OCI-LY3 (cell line): ENCODE measurements at regions not wholly inside any gene's neighbourhood (a gene's known extent, or its start where the extent isn't known, plus 50 kb on each side); places are given as distances from the start of the nearest gene placed in this dataset.

Experiments
- EZH2phosphoT487 ChIP-seq: fragments of 200-600 bp; shearing (Covaris generic); IDR thresholded peaks from 2 replicates; pipeline ENCODE4 v1.6.1; 2018; ENCODE audit warnings: antibody characterized with exemption, mixed run types, low read depth
- TF ChIP-seq, protein P1 (sequence below): fragments of 200-600, 300-600 bp; sonication (generic); IDR thresholded peaks from 2 replicates; pipeline ENCODE4 v1.5.1; 2014; ENCODE audit warnings: antibody characterized with exemption, low read length, low read depth

DNA sequence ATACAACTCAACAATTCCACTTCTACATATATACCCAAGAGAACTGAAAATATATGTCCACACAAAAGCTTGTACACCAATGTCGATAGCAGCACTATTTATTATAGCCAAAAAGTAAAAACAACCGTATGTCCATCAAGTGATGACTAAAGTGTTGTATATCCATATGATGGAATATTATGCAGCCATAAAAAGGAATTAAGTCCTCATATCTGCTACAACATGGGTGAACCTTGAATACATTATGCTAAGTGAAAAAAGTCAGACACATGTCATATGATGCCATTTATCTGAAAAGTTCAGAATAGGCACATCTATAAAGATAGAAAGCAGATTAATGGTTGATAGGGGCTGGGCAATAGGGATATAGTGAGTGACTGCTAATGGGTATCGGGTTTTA is 204.5 kb downstream of the KCNRG start:
- TF ChIP-seq, protein P1, sequence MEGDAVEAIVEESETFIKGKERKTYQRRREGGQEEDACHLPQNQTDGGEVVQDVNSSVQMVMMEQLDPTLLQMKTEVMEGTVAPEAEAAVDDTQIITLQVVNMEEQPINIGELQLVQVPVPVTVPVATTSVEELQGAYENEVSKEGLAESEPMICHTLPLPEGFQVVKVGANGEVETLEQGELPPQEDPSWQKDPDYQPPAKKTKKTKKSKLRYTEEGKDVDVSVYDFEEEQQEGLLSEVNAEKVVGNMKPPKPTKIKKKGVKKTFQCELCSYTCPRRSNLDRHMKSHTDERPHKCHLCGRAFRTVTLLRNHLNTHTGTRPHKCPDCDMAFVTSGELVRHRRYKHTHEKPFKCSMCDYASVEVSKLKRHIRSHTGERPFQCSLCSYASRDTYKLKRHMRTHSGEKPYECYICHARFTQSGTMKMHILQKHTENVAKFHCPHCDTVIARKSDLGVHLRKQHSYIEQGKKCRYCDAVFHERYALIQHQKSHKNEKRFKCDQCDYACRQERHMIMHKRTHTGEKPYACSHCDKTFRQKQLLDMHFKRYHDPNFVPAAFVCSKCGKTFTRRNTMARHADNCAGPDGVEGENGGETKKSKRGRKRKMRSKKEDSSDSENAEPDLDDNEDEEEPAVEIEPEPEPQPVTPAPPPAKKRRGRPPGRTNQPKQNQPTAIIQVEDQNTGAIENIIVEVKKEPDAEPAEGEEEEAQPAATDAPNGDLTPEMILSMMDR, result no peak
- TF ChIP-seq EZH2phosphoT487, result no peak
